Right hindlimb (tissue), 1 donor: ENCODE measurements at regions not wholly inside any gene's neighbourhood (a gene's known extent, or its start where the extent isn't known, plus 50 kb on each side); places are given as distances from the start of the nearest gene placed in this dataset.

Source experiments
- DNase-seq: peaks from one replicate; pipeline ENCODE4 v3.0.0-alpha.2; 2018

DNA sequence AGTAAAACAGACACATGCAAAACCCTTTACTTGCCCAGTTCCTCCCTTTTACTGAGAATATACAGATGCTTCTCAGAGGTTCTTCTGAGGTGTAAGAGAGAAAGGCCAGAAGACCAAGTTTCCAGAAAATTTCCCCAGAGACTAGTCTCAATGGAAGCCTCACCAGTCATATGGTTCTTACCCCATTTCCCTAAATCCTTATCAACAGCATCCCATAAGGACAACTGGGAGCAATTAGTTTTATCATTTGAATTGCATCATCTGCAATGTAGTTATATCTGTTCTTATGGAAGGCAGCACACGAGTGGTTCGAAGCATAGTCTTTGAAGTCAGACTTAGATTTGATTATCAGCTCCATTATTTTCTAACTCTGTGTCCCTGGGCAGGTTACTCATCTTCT lies 203.6 kb upstream of the PPARGC1A start:
- no peak for DNase-seq

DNA sequence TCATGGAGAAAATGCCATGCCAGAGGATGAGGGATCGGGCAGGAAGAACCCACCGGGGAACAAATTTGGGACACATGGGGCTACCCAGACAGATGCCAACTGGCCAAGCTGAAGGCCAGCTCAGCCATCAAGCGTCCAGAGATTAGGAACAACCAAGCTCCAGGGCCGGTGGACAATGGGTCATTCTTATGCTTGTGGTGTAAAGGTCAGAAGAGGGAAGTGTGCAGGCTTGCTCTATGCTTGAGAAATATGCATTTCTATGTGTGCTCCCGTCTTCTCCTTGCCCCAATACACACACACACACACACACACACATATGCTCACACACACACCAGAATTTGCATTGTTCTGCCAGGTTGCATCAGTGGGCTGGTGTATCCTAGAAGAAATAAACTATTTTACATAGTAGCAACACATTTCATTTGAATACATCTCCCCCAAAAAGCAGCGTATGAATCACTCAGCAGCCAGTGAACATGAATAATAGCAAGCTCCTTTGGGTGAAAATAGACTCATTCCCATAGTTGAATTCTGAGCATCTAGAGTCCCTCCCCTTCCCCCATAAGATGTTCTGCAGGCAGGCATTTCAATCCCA lies 201.9 kb upstream of the PPARGC1A start:
- DNase-seq, result no peak

DNA sequence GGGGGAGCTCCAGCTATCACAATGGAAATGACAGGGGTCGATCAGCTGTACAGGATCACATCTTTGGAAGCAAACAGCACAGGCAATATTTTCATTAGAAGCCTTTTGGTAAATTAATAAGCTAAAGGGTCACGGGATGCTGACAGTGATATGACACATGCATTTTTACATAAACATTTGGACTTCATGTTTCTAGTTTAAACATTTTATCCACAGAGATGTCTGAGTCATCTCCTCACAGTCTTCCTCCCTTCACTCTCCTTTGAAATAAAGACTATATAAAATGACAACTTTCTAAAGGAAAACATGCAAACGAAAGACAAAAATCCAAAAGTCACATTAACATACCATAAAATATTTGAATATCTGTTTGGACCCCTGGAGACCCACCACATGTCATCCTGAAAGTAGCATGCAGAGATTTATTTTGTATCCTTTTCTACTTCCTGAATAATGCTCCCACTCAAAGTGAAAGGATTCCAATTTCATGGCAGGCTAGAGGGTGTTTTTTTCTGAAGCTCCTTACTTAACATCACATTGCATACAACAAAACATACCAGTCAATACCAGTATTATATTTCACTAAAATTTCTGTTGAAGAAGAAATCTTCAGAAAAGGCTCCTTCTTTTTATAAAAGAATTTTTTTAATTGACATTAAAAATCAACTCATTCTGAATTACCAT lies 200.1 kb upstream of the PPARGC1A start:
- no peak for DNase-seq

DNA sequence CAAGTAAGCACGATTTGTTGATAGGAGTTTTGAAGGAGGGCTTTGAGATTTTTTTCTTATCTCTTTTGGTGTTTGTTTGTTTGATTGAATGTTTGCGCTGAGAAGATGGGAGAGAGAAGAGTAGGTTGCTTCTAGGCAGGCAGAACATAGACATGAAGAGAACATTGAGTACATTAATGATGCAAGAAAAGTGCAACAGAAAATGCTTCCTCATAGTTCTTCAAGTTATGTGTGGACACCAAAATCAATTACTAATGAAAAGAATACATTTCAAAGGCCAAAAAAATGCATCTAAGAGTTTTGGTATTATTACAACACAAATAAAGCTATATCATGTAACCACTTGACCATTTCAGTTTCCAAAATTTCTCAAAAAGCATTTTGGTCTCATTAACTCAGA lies 191.0 kb upstream of the PPARGC1A start:
- DNase-seq, result no peak

DNA sequence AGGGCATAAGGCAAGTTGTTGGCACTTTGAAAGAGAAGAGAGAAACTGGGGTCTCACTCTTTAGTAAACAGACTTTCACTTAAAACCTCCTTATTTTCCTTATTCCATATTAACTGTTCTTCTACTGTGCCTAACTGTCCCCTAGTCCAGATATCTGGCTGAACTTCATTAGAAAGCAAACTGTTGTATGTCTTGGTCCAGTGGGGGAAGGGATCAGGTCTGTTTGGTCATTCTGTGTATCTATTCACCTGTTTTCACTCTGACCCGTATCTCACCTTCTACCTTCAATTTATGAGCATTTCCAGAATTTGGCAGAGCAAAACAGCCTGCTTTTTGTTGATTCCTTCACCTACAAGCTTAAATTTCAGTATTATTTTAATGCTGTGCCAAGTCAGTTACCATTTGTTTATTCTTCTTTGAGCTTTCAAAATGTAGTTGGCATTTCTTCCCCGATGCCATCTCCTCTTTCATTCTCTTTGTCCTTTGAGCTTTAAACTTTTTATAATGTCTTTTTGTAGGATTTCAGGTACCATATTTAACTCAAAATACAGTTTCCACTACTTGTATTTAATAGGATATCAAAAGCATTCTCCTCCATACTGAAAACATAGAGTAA lies 188.6 kb upstream of the PPARGC1A start:
- DNase-seq, result no peak

DNA sequence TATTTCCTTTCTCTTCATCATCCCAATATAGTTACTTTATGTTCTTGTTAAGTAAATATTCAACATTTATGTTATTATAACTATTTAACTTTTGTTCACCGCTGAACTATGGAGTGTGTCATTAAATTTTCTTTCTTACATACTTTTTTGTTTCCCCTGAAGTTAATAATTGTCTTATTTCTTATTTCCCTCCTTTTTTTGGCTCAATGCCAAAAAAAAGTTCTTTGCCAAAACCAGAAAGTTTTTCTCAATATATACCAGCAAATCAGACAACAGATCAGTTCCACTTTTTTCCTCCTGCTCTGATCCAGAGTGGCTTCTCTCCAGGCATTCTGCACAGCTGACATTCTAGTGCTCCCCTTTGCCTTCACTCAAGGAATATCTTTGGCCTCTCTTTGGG lies 187.0 kb upstream of the PPARGC1A start:
- no peak for DNase-seq

DNA sequence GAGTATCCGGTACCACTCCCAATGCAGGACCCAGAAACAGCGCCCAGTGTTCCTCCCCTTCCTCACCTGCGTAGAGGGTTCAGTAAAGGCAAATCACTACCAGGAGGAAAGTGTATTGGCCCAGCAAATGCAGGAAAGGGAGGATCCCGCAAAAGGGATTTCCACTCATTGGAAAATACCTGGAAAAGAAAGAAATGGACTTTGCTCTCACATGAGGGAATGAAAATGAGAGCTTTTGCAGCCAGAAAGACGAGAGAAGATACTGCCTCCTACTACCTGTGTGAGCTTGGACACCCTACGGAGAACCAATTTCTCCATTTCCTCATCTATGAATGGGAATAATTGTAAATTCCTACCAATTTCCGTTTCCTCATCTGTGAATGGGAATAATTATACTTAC lies 184.1 kb upstream of the PPARGC1A start:
- DNase-seq, result no peak

DNA sequence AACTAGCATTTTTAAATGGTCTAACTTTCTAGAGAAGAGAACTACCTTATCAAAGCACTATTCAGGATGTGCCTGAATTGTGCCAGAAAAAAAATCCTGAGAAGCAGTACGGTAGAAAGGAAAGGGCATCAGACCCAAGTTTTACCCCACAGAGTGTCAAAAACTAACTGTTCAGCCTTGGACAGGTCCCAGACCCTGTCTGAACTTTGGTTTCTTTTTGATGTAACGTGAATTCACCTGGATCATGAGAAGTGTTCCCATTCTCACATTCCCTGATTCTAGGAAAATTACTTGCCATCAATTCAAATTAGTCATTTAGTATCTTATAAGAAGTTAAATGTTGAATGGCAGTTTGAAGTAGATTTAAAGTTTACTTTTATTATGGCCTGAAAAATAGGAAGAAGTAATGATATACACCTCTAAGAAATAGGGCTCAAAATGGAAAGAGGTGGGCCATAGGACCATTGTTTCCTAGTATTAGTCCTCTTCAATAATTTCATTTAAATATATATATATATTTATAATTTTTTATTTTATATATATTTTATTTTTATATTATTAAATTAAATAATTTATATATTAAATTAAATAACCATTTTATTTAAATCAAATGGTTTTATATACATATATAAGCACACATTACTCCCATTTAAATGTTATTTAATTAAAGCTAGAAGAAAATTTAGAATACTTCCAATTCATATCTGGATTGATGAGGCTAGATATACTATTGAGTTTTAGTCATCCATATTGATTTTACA lies 181.9 kb upstream of the PPARGC1A start:
- DNase-seq, result no peak

DNA sequence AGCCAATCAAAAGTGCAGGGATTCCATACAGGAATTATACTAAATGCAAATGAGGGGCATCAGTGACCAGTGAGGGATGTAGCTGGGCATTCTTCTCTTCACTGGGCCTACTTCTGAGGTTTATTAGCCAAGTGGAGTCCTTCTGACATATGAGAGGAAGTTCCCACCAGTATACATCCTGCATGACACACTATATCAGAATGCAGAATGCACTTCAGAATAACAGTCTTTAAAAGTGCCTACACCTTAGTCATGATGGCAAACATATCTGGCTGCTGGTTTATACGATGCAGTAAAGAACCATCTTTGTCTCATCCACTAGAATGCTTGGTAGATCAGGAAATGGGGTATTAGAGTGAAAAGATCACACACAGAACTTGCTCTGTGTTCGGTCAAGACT lies 180.3 kb upstream of the PPARGC1A start:
- DNase-seq, result no peak

DNA sequence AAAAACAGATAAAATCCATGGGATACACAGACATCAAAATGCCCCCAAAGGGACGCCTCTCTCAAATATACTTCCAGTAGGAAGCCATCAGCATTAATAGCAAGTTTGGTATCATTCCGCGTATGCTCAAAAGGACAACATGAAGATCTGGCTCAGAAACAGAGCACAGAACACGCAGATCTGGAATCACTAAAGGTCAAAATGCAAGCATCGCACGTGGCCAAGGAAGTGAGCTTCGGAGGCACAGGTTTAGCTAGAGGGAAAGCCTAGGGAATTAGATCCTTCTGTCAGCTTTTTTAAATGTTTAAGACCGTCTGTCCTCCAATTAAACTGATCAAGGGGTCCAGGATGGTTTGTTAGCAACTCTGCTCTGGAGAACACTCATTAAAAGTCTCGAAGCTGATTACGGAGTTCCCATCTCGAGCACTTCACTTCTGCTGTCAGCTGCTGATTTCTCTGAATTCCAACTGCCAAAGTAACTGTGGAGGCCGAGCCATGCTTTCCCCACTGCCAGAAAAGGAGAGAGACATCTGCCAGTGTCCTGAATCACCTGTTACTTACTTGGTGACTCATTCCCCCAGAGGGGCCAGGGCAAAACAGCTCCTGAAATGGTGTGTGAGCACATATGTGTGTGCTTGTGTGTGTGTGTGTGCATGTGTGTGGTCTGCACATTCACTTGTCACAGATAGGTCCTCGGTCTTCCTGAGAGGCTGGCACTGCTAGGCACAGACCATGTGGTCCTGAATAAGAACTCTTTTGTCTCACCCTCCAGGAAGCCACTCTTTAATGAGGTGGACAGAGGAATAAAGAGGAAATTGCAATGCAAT lies 177.7 kb upstream of the PPARGC1A start:
- DNase-seq, result peak; percentile 62

DNA sequence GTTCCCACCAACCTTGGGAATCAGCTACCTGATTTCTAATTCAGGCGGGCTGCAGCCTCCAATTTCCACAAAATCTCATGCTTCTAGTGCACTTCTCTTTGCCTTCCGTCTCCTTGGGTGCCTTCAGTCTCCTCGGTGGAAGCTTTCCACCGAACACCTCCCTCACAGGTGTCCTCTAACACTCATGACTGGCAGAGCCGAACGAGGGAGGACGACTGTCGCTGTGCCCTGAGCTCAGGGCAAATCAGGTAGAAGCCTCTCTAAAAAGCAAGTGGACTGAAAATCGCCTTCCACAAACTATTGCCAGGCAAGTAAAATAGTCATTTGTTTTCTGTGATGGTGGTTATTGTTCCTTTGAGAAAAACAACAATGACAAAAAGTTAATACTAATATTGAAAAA lies 176.1 kb upstream of the PPARGC1A start:
- DNase-seq, result no peak

DNA sequence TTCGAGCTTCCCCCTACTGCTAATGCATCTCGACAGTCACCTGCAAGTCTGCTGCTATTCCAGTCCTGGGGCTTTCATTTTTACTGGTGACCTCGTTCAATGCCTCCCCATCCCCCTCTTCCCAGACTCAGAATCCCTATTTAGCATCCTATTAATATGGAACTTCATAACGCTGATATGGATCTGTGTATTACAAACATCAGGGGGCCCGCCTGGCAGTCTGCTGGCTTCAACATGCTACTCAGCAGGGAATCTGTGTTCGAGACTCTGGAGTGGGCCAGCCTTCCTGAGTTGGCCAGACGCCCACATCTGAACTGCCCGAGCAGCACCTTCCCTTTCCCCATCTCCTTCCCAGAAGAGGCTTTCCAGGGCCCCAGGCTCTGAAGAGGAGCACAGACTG lies 173.9 kb upstream of the PPARGC1A start:
- no peak for DNase-seq

DNA sequence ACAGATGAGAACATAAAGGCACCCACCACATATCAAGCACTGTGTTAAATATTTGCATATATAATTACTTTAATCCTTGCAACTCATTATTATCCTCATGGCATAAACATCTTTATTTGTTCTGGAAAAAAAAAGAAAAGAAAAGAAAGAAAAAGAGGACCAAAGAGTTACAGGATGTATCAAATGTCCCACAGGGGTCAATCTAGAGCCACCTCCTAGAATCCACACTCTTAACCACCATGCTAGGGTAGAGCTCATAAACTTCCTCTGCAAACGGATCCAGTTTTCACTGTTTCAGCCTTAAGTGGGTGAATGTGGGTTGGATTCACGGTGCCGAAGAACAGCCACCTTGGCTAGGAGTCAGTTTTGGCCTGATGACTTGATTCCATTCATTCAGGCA lies 171.1 kb upstream of the PPARGC1A start:
- DNase-seq, result no peak

DNA sequence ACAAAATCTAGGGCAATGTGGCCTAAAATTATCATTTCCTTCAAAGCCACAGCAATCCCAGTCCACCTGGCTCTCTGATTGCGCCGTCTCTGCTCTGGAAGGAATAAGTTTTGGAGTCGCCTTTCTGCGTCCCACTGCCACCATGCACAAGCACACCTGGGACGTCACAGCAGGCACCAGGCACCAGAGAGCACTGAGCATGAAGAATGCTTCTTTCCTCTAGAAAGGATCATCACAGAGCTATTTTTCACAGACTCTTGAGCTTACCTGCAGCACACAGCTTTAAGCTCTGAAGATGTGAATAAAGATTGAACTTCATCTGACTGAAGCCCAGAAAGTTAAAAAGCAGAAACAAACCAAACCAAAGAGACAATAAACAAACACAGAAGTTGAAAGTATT lies 170.0 kb upstream of the PPARGC1A start:
- DNase-seq, result no peak

DNA sequence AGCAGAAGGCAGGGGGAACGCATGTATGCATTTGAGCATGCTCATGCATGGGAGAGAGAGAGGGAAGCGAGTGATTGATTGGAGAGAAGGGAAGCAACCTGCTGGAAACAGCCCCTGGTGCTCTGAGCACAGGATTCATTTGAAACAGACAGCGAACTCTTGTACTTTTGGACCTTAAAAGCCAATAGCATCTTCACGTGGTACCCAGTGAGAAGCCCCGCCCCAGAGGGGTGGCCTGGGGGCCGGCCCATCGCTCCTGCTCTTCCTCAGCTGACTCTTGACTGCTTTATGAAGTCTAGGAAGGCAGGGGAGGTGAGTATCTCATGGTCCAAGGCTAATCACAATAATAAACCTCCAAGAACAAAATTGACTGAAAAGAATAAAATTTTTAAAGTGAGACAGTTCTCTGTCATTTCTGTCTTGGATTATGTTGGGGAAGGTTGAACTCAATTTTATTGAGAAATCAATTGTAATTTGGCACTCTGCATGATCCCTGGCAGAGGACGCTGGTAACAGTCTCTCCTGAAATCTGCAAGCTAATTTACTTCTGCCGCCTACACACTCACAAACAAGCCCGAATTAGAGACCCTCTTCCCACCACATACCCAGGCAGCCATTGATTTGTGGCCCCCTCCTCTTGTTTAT lies 168.2 kb upstream of the PPARGC1A start:
- no peak for DNase-seq

DNA sequence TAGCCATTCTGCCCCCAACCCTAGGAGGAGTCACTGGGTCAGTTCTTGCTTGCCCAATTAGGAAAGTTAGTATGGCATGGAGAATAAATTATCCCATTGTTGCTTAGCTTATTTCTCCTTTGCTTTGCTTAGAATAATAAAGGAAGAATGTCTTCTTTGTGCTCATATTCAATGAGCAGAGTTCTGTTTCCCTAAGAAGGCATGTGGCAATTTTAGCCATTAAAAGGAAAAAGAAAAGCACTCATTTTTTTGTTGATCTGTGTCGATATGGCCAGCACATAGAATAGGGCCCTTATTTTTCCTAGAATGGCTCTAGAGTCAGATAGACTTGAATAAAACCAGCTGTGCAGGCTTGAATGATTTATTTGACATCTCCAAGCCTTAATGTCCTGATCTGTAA lies 166.4 kb upstream of the PPARGC1A start:
- no peak for DNase-seq

DNA sequence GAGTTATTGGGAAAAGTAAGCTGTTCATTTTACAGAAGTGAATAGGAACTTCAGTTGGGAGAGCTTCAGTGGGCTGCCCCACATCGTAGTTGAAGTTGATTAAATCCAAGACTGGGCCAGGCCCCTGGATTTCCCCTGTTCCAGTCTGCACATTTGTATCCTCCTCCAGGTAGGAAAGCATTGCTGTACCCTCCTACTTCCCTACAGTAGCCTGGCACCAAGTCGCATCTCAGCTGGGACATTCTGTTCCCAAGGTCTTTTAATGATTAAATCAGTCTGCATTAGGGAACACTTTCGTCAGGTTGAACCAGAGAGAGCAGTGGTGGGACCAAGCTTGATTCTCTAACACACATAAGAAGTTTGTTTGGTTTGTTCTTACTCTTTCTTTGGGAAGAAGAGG lies 165.8 kb upstream of the PPARGC1A start:
- no peak for DNase-seq

DNA sequence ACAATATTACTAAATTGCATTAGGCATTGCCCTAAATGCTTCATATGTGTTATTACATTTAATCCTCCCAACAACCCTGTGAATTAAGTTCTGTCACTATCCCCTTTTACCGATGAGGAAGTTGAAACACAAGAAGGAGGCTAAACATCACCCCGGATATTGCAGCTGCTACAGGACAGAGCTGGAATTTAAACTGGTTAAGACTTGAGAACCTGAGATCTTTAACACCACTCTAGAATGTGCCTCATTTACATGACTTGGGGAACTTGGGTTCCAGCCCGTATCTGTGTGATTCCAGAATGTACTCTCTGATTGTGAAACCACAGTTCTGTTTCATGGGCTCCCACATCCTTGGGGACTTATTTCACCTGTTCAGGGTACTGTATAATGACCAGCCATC lies 165.1 kb upstream of the PPARGC1A start:
- no peak for DNase-seq

DNA sequence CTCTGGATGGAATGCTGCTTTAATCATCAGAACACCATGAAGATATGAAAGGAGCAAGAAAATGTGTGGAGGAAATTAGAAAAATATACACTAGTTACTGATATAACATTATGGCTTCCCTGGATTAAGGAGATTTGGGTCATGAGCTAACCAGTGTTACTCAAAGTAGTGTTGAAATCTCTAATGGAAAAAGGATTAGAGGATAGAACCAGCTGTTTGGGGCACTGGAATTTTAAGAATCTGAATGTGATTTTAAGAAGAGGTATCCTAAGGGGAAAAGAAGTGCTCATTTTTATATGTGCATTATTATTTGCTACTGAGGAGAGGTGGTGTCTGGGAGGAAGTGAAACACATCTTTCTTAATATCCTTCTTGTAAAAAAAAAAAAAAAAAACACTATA lies 164.1 kb upstream of the PPARGC1A start:
- DNase-seq, result no peak

DNA sequence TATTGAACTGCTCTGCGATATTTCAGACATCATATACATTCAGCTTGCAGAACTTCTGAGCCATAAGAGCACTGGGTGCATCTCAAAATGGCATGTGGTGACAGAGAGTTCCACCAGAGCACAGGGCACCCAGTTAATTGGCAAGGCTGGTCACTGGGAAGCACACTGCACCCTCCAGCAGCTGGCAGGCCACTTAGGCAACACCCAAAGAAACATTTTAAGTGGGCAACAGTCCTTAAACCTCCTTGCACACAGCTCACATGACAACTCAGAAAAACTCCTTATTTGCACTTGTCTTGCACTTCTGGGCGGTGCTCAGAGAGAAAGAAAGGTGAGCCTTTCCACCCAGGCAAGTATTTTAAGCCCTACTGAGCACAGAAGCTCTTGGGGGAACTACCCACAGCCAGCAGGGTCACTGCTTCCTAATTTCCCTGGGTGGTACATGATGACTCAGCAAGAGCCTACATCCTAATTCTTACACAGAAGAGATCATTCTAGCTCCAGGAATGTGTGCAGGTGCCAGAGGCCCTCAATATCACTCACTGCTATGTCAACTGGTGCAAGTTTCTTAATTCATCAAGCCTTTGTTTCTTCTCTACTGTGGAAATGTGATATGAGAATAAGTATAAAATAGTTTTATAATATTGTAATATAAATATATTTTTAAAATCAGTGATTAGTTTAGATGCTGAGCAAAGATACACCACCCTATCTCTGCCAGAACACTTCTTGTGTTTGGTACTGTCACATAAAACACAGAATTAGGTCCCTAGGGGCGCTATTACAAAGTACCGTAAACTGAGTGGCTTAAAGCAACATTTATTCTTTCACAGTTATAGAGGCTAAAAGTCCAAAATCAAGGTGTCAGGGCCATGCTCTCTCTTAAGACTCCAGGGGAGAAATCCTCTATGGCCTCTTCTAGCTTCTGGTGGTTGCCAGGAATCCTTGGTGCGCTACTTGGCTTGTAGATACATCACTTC lies 155.1 kb upstream of the PPARGC1A start:
- DNase-seq, result no peak

DNA sequence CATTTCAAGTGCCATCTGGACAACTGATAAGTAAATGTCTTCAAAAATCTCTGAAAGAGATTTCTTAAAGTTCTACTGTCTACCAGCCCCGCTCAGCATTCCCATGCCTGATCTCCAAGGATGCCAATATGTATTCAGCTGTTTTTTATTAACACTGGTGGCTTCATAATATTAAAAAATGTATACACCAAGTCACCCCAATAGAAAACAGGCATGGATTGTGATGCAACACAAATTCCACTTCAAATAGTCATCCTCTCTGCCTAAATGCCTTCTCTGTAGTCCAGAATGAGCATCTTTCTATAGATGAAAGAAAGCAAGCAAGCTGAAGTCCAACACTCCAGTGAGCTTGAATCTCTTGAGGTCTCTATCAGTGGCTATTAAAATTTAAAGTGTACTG lies 152.2 kb upstream of the PPARGC1A start:
- DNase-seq, result no peak
